OCI-M1 (cell line): ENCODE measurements at regions not wholly inside any gene's neighbourhood (a gene's known extent, or its start where the extent isn't known, plus 50 kb on each side); places are given as distances from the start of the nearest gene placed in this dataset.

Experiments used
- DNase-seq: peaks from one replicate; lab custom pipeline; 2025; lab: John Stamatoyannopoulos, UW

DNA sequence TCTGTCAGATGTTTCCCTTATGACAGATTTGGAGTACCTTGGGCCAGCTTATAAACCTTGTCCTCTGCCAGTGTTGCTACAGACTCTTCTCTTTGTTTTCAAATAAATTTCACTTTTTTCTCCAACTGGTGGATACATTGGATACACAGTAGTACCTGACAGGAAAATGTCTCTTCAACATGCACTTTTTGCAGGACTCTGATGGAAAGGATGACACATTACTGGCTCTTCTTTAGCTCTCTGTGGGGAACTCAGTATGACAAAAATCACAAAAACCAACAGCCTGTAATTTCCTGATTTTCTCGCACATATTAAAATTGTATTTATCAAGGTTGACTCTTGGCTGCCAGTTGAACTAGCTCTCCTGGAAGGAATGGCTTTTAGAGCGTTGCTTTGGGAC lies 61.3 kb upstream of the GIMD1 start:
- no peak for DNase-seq

DNA sequence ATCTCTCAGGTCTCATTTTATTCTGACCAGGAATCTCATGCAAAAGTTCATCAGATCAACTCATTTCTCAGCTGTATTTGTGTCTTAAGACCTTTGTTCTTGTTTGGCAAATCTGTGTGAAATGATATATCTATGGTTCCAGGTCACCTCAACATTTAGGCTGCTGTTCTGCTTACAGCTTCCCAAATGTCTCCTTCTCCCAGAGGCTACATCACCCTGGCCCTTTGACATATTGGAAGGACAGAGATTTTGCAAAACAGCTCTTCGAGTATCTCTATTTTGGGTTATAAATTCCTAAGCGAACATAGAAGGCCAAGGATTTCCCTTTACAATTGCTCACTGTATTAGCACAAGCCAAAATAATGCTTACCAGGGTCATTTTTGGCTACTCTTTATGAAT lies 57.5 kb upstream of the GIMD1 start:
- DNase-seq = no peak

DNA sequence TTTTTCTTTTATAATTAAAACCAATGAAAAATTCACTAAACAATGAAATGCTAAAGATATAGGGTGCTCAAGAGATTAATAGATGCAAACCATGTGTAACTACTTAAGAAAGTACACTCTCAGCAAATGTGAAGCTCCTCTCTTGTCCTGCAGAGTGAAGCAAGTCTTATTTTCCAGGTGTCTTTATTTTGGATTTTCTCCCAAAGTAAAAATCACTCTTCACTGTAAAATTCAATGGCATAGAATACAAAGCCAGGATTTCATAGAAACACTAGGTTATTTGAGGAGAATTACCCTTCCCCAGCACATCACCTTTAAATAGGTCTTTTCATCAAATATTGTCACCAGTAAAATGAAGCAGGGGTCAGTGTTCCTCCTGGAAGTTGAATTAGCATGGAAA lies 57.0 kb upstream of the GIMD1 start:
- no peak for DNase-seq

DNA sequence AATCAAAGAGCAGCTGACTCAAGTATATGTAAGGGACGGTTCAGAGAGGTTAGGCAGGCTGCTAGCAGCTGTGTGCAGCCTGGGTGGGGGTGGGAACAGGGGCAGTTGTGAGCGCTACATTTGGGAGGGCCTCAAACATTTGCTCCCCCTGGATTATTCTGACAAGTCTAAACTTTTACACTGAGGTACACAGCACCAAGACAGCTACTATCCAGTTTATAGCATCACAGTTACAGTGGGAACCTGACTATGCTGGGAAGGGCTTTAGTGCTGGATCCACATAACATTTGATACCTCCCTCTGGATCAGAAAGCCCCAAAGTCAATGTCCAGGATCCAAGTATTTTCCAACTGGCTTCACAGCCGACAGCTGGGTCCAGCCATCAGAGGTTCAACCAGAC lies 55.8 kb upstream of the GIMD1 start:
- no peak for DNase-seq

DNA sequence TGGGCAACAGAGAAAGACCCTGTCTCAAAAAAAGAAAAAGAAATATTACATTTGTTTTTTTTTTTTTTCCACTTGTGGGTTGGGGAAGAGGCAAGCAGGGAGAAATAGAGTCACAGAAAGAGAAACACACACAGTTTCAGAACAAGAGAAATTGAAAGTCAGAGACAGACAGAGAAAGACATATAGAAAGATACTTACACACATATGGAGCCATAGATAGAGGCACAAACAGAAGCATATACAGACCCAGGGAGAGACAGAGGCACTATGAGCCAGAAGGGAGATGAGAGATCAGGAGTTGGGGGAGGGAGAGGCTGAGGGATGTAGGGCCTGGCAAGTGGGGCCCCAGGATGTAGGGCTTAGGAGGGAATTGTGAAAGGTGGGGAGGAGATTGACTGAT lies 55.2 kb upstream of the GIMD1 start:
- DNase-seq = no peak

DNA sequence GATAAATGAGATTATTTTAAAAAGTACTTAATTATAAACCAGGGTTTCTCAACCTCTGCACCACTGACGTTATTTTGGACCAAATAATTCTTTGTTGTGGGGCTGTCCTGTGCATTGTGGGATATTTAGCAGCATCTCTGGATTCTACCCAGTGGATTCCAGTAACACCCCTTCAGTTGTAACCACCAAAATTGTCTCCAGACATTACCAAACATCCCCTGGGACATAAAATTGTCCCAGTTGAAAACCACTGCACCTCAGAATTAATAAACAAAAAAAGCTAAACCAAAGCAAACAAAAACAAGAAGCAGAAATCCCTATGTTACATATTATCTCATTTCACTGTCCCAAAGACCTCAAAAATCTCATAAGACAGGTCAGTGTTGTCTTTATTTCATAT lies 54.2 kb upstream of the GIMD1 start:
- no peak for DNase-seq

DNA sequence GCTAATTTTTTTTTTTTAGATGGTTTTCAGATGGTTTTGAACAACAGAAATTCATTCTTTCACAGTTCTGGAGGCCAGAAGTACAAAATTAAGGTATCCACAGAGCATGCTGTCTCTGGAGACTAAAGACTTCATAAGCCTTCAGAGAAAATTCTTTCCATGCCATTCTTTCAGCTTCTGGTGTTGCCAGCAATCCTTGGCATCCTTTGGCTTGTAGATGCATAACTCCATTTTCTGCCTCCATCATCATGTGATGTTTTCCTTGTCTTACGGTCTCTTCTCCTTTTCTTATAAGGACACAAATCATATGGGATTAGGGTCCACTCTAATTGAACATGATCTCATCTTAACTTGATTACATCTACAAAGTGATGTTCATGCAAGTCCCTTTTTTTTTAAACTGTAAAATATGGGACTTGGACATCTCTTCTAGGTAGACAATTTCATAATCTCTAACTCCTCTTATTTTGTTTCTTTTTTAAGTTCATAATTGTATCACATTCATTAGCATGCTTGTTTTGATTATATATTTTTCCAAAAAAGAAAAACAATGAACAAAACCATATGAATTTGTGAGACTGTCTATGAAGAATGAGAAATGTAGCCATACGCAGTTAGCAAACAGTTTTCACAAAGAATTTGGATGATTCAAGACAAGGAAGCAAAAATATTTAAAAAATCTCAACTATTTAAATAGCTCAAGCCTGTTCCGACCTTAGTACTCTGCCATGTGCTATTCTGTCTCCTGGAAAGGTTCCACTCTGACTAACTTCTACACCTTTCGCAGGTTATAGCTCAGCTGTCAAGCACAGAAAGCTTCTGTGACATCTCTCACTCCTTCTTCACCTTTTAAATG lies 53.1 kb upstream of the GIMD1 start:
- DNase-seq = no peak

DNA sequence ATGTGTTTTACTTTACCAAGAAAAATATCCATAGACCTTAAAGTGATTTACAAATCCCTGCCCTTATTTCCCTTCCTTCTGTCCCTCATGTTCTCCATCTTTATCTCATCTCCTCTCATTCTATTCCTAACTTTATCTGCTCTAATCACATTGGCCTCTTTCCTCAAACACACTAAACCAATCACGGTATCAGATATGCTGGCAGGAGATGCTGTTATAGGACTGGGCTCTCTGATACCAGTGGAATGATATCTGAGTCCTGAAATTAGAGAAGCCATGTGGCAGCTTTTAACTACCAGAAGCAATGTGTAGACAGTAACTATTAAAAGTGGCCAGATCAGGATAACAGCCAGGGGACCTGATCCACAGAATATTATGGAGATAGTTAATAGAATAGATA lies 49.9 kb upstream of the GIMD1 start:
- DNase-seq = no peak
